ENCODE measurements at regions not wholly inside any gene's neighbourhood (a gene's known extent, or its start where the extent isn't known, plus 50 kb on each side); places are given as distances from the start of the nearest gene placed in this dataset.

DNA sequence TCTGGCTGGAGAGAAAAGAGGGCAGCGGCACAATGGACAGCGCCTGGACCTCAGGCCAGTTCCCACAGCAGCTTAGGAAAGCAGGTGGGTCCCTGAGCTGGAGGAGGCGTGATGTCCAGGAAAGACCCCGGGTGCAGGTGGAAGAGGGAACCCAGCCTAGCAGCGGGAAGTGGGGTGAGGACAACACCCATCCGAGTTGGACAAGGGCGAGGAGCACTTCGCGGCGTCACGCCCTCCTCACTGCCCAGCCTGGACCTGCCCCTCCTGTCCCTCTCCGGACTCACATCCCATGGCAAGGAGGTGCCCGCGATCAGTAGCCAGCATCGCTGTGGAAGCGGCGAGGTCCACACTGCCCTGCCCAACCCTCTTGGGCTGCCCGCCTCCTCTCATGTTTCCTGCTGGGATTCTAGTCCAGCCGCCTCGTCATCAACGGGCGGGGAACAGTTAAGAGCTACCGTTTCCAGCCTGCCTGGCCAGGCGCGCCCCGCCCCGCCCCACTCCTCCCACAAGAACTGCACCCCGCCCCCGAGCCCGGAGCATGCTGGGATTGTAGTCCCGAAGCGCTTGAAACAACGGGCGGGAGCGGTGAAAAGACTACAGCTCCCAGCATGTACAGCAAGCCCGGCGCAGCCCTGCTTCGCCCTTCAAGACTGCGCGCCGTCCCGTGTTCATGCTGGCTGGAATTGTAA lies 930.6 kb upstream of the ZNF722 start:
- H3K4me3 ChIP-seq = no peak overlapping the region
- H3K4me1 ChIP-seq (ENCODE audit: control insufficient read depth in 5 of 5, insufficient read depth in 5 of 5, low read length in 5 of 5) = no peaks in the 10 kb centered on the region
- DNase-seq (no peak), ATAC-seq (ENCODE audit: insufficient read depth, low FRiP score) (peak; percentile 36)
- no peak overlapping the region for H3K9ac ChIP-seq (ENCODE audit: insufficient read depth in 1 of 2, low read length in 2 of 2)
- TF ChIP-seq, protein P1, sequence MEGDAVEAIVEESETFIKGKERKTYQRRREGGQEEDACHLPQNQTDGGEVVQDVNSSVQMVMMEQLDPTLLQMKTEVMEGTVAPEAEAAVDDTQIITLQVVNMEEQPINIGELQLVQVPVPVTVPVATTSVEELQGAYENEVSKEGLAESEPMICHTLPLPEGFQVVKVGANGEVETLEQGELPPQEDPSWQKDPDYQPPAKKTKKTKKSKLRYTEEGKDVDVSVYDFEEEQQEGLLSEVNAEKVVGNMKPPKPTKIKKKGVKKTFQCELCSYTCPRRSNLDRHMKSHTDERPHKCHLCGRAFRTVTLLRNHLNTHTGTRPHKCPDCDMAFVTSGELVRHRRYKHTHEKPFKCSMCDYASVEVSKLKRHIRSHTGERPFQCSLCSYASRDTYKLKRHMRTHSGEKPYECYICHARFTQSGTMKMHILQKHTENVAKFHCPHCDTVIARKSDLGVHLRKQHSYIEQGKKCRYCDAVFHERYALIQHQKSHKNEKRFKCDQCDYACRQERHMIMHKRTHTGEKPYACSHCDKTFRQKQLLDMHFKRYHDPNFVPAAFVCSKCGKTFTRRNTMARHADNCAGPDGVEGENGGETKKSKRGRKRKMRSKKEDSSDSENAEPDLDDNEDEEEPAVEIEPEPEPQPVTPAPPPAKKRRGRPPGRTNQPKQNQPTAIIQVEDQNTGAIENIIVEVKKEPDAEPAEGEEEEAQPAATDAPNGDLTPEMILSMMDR (IDR thresholded peaks at IDR 0.05; ENCODE audit: control extremely low read depth, extremely low read depth) = no peak
- no peak overlapping the region for H3K27ac ChIP-seq (ENCODE audit: low read depth in 1 of 2, low read length in 1 of 2)
- H3K27me3 ChIP-seq (ENCODE audit: control insufficient read depth in 3 of 3, insufficient read depth in 3 of 3, low read length in 2 of 3) = no peaks in the 10 kb centered on the region
- WGBS, 2 donors = 38 to 56% methylated on average over 39 to 42 of the region's 42 CpGs
- peaks cover 0 to 40% (median 12%) of the 10 kb centered on the region in 4 donors for H3K9me3 ChIP-seq (ENCODE audit: control insufficient read depth in 4 of 4, insufficient read depth in 3 of 4, low read length in 3 of 4)
- H3K36me3 ChIP-seq (ENCODE audit: control insufficient read depth in 4 of 4, insufficient read depth in 4 of 4, low read length in 4 of 4) = no peaks in the 10 kb centered on the region

DNA sequence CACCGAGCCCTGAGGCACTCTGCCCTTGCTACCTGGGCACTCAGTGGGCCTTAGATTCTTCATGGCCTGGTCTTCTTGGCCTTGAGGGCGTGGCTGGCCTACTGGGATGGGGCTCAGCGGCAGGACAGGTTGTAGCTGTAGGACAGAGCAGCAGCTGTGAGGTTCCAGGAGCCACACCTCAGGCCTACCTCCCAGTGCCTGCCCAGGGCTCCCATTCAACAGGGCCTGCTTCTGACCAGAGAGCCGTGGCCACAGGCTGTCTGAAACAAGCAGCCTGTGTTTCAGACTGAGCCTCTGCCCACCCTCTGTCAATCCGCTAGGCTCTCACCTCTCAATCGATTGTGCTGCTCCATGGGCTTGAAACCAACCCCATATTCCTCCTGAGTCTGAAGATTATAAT lies 928.0 kb upstream of the ZNF722 start:
- Histone ChIP-seq H3K4me1 (ENCODE audit: control insufficient read depth in 5 of 5, insufficient read depth in 5 of 5, low read length in 5 of 5) (no peaks in the 10 kb centered on the region), H3K36me3 (ENCODE audit: control insufficient read depth in 4 of 4, insufficient read depth in 4 of 4, low read length in 4 of 4) (no peaks in the 10 kb centered on the region), H3K9me3 (ENCODE audit: control insufficient read depth in 4 of 4, insufficient read depth in 3 of 4, low read length in 3 of 4) (peaks cover 0 to 46% (median 11%) of the 10 kb centered on the region in 4 donors), H3K4me3 (no peak overlapping the region), H3K9ac (ENCODE audit: insufficient read depth in 1 of 2, low read length in 2 of 2) (no peak overlapping the region), H3K27ac (ENCODE audit: low read depth in 1 of 2, low read length in 1 of 2) (no peak overlapping the region), H3K27me3 (ENCODE audit: control insufficient read depth in 3 of 3, insufficient read depth in 3 of 3, low read length in 2 of 3) (no peaks in the 10 kb centered on the region)
- no peak for ATAC-seq (ENCODE audit: insufficient read depth, low FRiP score)
- TF ChIP-seq, protein P1 (IDR thresholded peaks at IDR 0.05; ENCODE audit: control extremely low read depth, extremely low read depth) = no peak
- 63 to 64% methylated on average over 6 of the region's 6 CpGs for WGBS, 2 donors
- no peak for DNase-seq

DNA sequence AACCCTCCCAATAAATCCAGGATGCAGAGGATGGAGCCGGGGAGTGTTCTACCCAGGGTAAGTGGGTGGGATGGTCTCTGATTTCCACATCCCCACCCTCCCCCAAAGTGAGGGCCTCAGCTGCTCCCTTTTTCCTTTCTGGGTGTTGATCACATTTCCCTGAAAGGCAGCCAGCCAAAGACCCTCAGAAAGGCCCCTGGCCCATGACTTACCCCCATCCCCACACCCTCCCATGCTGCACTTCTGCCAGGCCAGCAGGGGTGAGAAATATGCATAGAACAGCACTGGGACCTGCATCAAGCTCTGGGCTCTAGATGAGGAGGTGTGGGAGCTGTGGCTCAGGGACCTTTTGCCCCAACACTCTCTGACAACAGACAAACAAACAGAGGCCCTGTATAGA lies 927.3 kb upstream of the ZNF722 start:
- Histone ChIP-seq H3K4me3 (no peak overlapping the region), H3K4me1 (ENCODE audit: control insufficient read depth in 5 of 5, insufficient read depth in 5 of 5, low read length in 5 of 5) (no peaks in the 10 kb centered on the region), H3K27ac (ENCODE audit: low read depth in 1 of 2, low read length in 1 of 2) (no peak overlapping the region), H3K36me3 (ENCODE audit: control insufficient read depth in 4 of 4, insufficient read depth in 4 of 4, low read length in 4 of 4) (no peaks in the 10 kb centered on the region), H3K9ac (ENCODE audit: insufficient read depth in 1 of 2, low read length in 2 of 2) (no peak overlapping the region), H3K9me3 (ENCODE audit: control insufficient read depth in 4 of 4, insufficient read depth in 3 of 4, low read length in 3 of 4) (peaks cover 0 to 45% (median 9%) of the 10 kb centered on the region in 4 donors), H3K27me3 (ENCODE audit: control insufficient read depth in 3 of 3, insufficient read depth in 3 of 3, low read length in 2 of 3) (no peaks in the 10 kb centered on the region)
- DNase-seq (no peak), ATAC-seq (ENCODE audit: insufficient read depth, low FRiP score) (no peak)
- TF ChIP-seq, protein P1 (IDR thresholded peaks at IDR 0.05; ENCODE audit: control extremely low read depth, extremely low read depth) = no peak
- WGBS, 2 donors = 35 to 41% methylated on average over 1 of the region's 1 CpG

DNA sequence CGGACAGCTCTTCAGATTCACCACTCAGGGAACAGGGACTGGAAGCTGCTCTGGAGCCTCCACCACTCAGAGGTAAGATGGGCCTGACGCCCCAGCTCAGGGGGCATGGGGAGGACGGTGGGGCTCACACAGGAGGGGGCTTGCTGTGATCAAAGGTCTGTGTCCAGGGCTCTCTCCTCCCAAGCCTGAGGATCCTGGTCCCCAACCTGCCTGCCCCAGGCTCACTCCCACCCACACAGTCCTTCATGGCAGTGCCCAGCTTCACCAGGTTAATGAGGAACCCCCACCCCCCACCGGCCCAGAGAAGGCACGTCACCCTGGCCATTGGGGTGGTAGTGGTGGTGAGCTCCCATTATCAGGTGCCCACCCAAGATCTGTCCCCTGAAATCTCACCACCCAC lies 926.7 kb upstream of the ZNF722 start:
- no peaks in the 10 kb centered on the region for H3K27me3 ChIP-seq (ENCODE audit: control insufficient read depth in 3 of 3, insufficient read depth in 3 of 3, low read length in 2 of 3)
- H3K27ac ChIP-seq (ENCODE audit: low read depth in 1 of 2, low read length in 1 of 2) = no peak overlapping the region
- TF ChIP-seq, protein P1 (IDR thresholded peaks at IDR 0.05; ENCODE audit: control extremely low read depth, extremely low read depth) = no peak
- H3K4me1 ChIP-seq (ENCODE audit: control insufficient read depth in 5 of 5, insufficient read depth in 5 of 5, low read length in 5 of 5) = no peaks in the 10 kb centered on the region
- no peaks in the 10 kb centered on the region for H3K36me3 ChIP-seq (ENCODE audit: control insufficient read depth in 4 of 4, insufficient read depth in 4 of 4, low read length in 4 of 4)
- H3K9me3 ChIP-seq (ENCODE audit: control insufficient read depth in 4 of 4, insufficient read depth in 3 of 4, low read length in 3 of 4) = peaks cover 0 to 46% (median 9%) of the 10 kb centered on the region in 4 donors
- H3K4me3 ChIP-seq = no peak overlapping the region
- 51 to 61% methylated on average over 5 of the region's 5 CpGs for WGBS, 2 donors
- no peak overlapping the region for H3K9ac ChIP-seq (ENCODE audit: insufficient read depth in 1 of 2, low read length in 2 of 2)
- DNase-seq (no peak), ATAC-seq (ENCODE audit: insufficient read depth, low FRiP score) (no peak)
